ENCODE measurements at regions not wholly inside any gene's neighbourhood (a gene's known extent, or its start where the extent isn't known, plus 50 kb on each side); places are given as distances from the start of the nearest gene placed in this dataset.
"Not testable (repeated sequence)": the region's sequence is repeated elsewhere in the genome, so short reads cannot be mapped to it uniquely, and the experiment has no call there.

- Histone ChIP-seq H3K9me3 (no peaks in the 10 kb centered on the region), H3K27ac (no peak overlapping the region), H3K4me1 (no peaks in the 10 kb centered on the region), H3K27me3 (no peaks in the 10 kb centered on the region), H3K36me3 (no peaks in the 10 kb centered on the region), H3K4me3 (no peak overlapping the region)
- 65 to 69% methylated on average over 2 of the region's 2 CpGs for WGBS, 2 donors
- ATAC-seq (no peak), DNase-seq (no peak), FAIRE-seq (no peak)
- intact Hi-C loops (cut with DNase I) = no loop called here
- TF ChIP-seq CTCF (IDR thresholded peaks at IDR 0.05) = no peak
Measured at GRCh38 chr15:81724536-81724935, 321.3 kb downstream of the MEX3B start.

- Histone ChIP-seq H3K4me1 (no peaks in the 10 kb centered on the region), H3K4me3 (no peak overlapping the region), H3K9me3 (no peaks in the 10 kb centered on the region), H3K36me3 (no peaks in the 10 kb centered on the region), H3K27me3 (no peaks in the 10 kb centered on the region), H3K27ac (no peak overlapping the region)
- DNase-seq (no peak), ATAC-seq (no peak), FAIRE-seq (no peak)
- no peak for TF ChIP-seq CTCF (IDR thresholded peaks at IDR 0.05)
- intact Hi-C loops (cut with DNase I) = no loop called here
- 56 to 60% methylated on average over 3 of the region's 3 CpGs for WGBS, 2 donors
Measured at GRCh38 chr15:81723701-81724100, 322.1 kb downstream of the MEX3B start.

DNA sequence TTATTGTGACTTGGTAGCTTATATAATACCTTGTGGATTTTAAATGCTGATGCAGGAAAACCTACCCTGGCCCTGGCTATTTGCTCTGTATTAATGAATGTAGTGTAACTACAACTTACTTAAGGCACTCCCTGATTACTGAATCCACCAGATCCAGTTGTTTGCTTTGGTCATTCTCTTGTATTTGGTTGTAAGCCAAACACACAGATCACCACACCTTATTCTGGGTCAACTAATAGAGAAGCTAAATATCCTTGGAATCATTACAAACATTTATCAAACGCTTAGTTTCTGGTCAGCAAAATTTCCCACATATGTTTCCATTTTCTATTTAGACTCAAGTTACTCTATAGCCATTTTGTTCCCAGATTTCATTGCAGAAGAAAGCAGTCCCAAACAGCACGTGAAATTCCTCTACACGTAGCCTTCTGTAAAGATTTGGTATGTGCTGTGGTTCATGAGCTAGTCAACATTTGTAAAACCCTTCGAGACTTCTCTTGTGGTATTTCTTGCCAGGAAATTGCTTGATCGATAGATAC, 322.6 kb downstream of the MEX3B start:
- no peak for TF ChIP-seq CTCF (IDR thresholded peaks at IDR 0.05)
- FAIRE-seq = no peak
- no peak for DNase-seq
- no peaks in the 10 kb centered on the region for H3K36me3 ChIP-seq
- no peaks in the 10 kb centered on the region for H3K27me3 ChIP-seq
- ATAC-seq = no peak
- no peaks in the 10 kb centered on the region for H3K4me1 ChIP-seq
- no peaks in the 10 kb centered on the region for H3K9me3 ChIP-seq
- no peak overlapping the region for H3K27ac ChIP-seq
- WGBS, 2 donors = 58 to 66% methylated on average over 5 of the region's 5 CpGs
- H3K4me3 ChIP-seq = no peak overlapping the region
- intact Hi-C loops (cut with DNase I) = no loop called here

DNA sequence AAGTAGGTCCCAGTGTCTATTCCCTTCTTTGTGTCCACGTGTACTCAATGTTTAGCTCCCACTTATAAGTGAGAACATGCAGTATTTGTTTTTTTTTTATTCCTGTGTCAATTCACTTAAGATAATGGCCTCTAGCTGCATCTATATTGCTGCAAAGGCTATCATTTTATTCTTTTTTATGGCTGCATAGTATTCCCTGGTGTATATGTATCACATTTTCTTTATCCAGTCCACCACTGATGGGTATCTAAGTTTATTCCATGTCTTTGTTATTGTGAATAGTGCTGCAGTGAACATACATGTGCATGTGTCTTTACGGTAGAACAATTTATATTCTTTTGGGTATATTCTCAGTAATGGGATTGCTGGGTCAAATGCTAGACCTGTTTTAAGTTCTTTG, 329.4 kb downstream of the MEX3B start:
- H3K36me3 ChIP-seq; DNase-seq; H3K27ac ChIP-seq; H3K4me1 ChIP-seq; H3K4me3 ChIP-seq; intact Hi-C loops (cut with DNase I); ATAC-seq; H3K9me3 ChIP-seq; H3K27me3 ChIP-seq; FAIRE-seq: not testable (repeated sequence)
- WGBS, 2 donors = 84 to 88% methylated on average over 2 of the region's 2 CpGs

DNA sequence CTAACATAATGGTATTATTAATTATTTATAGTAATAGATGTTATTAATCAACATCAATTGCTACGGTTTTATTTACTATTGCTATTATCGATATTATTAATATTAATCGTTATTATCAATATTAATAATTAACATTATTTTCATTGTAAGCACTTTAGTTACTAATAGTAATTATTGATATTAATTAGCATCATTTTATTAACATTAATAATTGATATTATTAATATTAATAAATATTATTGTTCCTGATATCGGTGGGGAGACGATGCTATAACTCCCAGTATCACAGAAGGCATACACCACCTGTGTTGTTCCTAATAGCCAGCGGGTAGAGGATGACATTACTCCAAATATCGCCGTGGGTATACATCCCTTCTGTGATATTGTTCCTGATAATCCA, 335.5 kb downstream of the MEX3B start:
- no peaks in the 10 kb centered on the region for H3K36me3 ChIP-seq
- WGBS, 2 donors = 88 to 93% methylated on average over 8 of the region's 8 CpGs
- no peaks in the 10 kb centered on the region for H3K9me3 ChIP-seq
- no peaks in the 10 kb centered on the region for H3K27me3 ChIP-seq
- intact Hi-C loops (cut with DNase I) = no loop called here
- H3K27ac ChIP-seq = no peak overlapping the region
- TF ChIP-seq CTCF (IDR thresholded peaks at IDR 0.05) = no peak
- FAIRE-seq (peak; percentile 37), ATAC-seq (no peak), DNase-seq (no peak)
- no peak overlapping the region for H3K4me3 ChIP-seq
- H3K4me1 ChIP-seq = no peaks in the 10 kb centered on the region

- ATAC-seq; H3K27me3 ChIP-seq; FAIRE-seq; H3K9me3 ChIP-seq; intact Hi-C loops (cut with DNase I); H3K4me1 ChIP-seq; H3K4me3 ChIP-seq; H3K27ac ChIP-seq; DNase-seq; H3K36me3 ChIP-seq: not testable (repeated sequence)
- 43 to 49% methylated on average over 3 of the region's 3 CpGs for WGBS, 2 donors
Measured at GRCh38 chr15:81706816-81707346, 332.9 kb upstream of the TMC3 start.

- H3K27ac ChIP-seq; H3K27me3 ChIP-seq; FAIRE-seq; DNase-seq; intact Hi-C loops (cut with DNase I); H3K4me1 ChIP-seq; H3K9me3 ChIP-seq; ATAC-seq; H3K4me3 ChIP-seq; H3K36me3 ChIP-seq: not testable (repeated sequence)
- 54 to 62% methylated on average over 2 of the region's 2 CpGs for WGBS, 2 donors
Measured at GRCh38 chr15:81705727-81706126, 331.7 kb upstream of the TMC3 start.
